ENCODE measurements at regions not wholly inside any gene's neighbourhood (a gene's known extent, or its start where the extent isn't known, plus 50 kb on each side); places are given as distances from the start of the nearest gene placed in this dataset.
A peak's percentile ranks its signal among the peaks of the same experiment; 100 is the strongest.

- no peak for DNase-seq
- Histone ChIP-seq H3K27me3 (no peaks in the 10 kb centered on the region), H3K4me1 (no peaks in the 10 kb centered on the region), H3K9me3 (no peaks in the 10 kb centered on the region), H3K27ac (peak overlapping the region; percentile 1 to 8), H3K4me3 (no peak overlapping the region), H3K36me3 (no peaks in the 10 kb centered on the region)
- TF ChIP-seq CTCF (IDR thresholded peaks at IDR 0.05) (no peak), POLR2A (IDR thresholded peaks at IDR 0.05) (no peak)
- intact Hi-C loops (cut with DNase I; ENCODE audit: low total_unique reads) = no loop called here
Observed at GRCh38 chr18:45417392-45417791, 197.9 kb upstream of the SLC14A2 start.

DNA sequence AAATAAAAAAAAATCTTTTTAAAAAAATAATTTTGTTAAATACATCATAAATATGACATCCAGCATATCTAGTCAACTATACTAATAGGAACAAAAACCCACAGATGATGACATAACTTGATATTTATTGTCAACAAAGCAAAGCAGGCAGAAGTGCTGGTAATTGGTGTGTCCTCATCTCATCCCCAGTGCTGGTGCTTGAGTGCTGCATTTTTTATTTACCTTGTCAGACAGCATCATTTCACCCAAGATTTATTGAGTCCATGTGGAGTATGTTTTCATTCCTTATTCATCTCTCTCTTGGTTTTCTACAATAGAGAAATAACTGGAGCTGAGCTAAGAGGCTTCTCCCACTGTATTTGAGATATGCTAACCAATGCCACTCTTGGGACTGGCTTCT is 191.6 kb upstream of the SLC14A2 start:
- no peaks in the 10 kb centered on the region for H3K4me1 ChIP-seq
- no peaks in the 10 kb centered on the region for H3K27me3 ChIP-seq
- no peak for DNase-seq
- no peak overlapping the region for H3K27ac ChIP-seq
- TF ChIP-seq POLR2A (IDR thresholded peaks at IDR 0.05) (no peak), CTCF (IDR thresholded peaks at IDR 0.05) (no peak)
- H3K4me3 ChIP-seq = no peak overlapping the region
- H3K36me3 ChIP-seq = no peaks in the 10 kb centered on the region
- H3K9me3 ChIP-seq = no peaks in the 10 kb centered on the region
- intact Hi-C loops (cut with DNase I; ENCODE audit: low total_unique reads) = no loop called here

DNA sequence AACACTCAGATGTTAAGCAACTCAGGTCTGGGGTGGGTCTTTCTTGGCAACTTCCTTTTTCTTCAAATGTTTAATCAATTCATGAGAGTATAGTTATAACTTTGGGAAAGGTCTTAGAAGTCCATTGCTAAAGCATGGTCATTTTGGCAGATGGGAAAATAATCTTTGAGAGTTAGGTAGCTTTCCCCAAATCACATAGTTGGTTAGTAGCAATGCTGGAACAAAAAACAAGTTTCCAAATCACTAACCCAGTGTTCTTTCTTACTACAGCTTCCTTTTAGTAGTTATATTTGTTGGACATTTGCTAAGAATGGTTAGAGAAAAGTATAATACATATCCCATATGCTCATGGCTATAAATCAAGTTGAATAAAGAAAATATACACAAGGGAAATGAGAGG is 185.2 kb upstream of the SLC14A2 start:
- no peak for TF ChIP-seq CTCF (IDR thresholded peaks at IDR 0.05)
- TF ChIP-seq POLR2A (IDR thresholded peaks at IDR 0.05) = no peak
- H3K4me1 ChIP-seq = no peaks in the 10 kb centered on the region
- DNase-seq = no peak
- H3K4me3 ChIP-seq = no peak overlapping the region
- no peaks in the 10 kb centered on the region for H3K36me3 ChIP-seq
- H3K27ac ChIP-seq = no peak overlapping the region
- intact Hi-C loops (cut with DNase I; ENCODE audit: low total_unique reads) = no loop called here
- no peaks in the 10 kb centered on the region for H3K9me3 ChIP-seq
- H3K27me3 ChIP-seq = no peaks in the 10 kb centered on the region

GRCh38 chr18:45435810-45436209 is 179.5 kb upstream of the SLC14A2 start:
- no peak overlapping the region for H3K4me3 ChIP-seq
- no peaks in the 10 kb centered on the region for H3K9me3 ChIP-seq
- TF ChIP-seq POLR2A (IDR thresholded peaks at IDR 0.05) (no peak), CTCF (IDR thresholded peaks at IDR 0.05) (no peak)
- H3K27ac ChIP-seq = no peak overlapping the region
- H3K36me3 ChIP-seq = no peaks in the 10 kb centered on the region
- intact Hi-C loops (cut with DNase I; ENCODE audit: low total_unique reads) = no loop called here
- no peaks in the 10 kb centered on the region for H3K4me1 ChIP-seq
- no peaks in the 10 kb centered on the region for H3K27me3 ChIP-seq
- DNase-seq = no peak

GRCh38 chr18:45437366-45437765 is 177.9 kb upstream of the SLC14A2 start:
- no peaks in the 10 kb centered on the region for H3K9me3 ChIP-seq
- no peak for DNase-seq
- TF ChIP-seq CTCF (IDR thresholded peaks at IDR 0.05) = no peak
- no peak for TF ChIP-seq POLR2A (IDR thresholded peaks at IDR 0.05)
- no peak overlapping the region for H3K27ac ChIP-seq
- no peak overlapping the region for H3K4me3 ChIP-seq
- no peaks in the 10 kb centered on the region for H3K36me3 ChIP-seq
- no peaks in the 10 kb centered on the region for H3K4me1 ChIP-seq
- H3K27me3 ChIP-seq = no peaks in the 10 kb centered on the region
- intact Hi-C loops (cut with DNase I; ENCODE audit: low total_unique reads) = no loop called here
